Adipocyte (in vitro differentiated cells): ENCODE measurements at regions not wholly inside any gene's neighbourhood (a gene's known extent, or its start where the extent isn't known, plus 50 kb on each side); places are given as distances from the start of the nearest gene placed in this dataset.

ENCODE experiments used
- DNase-seq: peaks from one replicate; pipeline ENCODE4 v3.0.0-alpha.2; 2015; ENCODE audit warnings: low read depth
- H3K27me3 ChIP-seq: replicated peaks from 2 replicates; pipeline ENCODE4 v1.7.0; 2013; ENCODE audit warnings: mild to moderate bottlenecking, low read length, moderate library complexity; ENCODE audit not compliant: control insufficient read depth, insufficient read depth
- H3K36me3 ChIP-seq: 2 replicates; pipeline ENCODE4 v1.7.0; 2013; ENCODE audit warnings: low read length, mild to moderate bottlenecking, moderate library complexity; ENCODE audit not compliant: control insufficient read depth, insufficient read depth, severe bottlenecking
- H3K4me1 ChIP-seq: 2 replicates; pipeline ENCODE4 v1.7.0; 2013; ENCODE audit warnings: mild to moderate bottlenecking, low read length, moderate library complexity; ENCODE audit not compliant: control insufficient read depth, insufficient read depth
- H3K4me3 ChIP-seq: 2 replicates; pipeline ENCODE4 v1.7.0; 2013; ENCODE audit warnings: mild to moderate bottlenecking, low read length, moderate library complexity
- H3K9ac ChIP-seq: 2 replicates; pipeline ENCODE4 v1.7.0; 2013; ENCODE audit warnings: mild to moderate bottlenecking, low read length, moderate library complexity
- H3K9me3 ChIP-seq: 2 replicates; pipeline ENCODE4 v1.7.0; 2013; ENCODE audit warnings: mild to moderate bottlenecking, low read length, moderate library complexity; ENCODE audit not compliant: control insufficient read depth

GRCh38 chr22:34904486-34904885, 161.5 kb upstream of the ISX start:
- H3K36me3 ChIP-seq = no peaks in the 10 kb centered on the region
- no peak overlapping the region for H3K9ac ChIP-seq
- H3K4me3 ChIP-seq = no peak overlapping the region
- H3K27me3 ChIP-seq = no peaks in the 10 kb centered on the region
- no peaks in the 10 kb centered on the region for H3K4me1 ChIP-seq
- DNase-seq = no peak
- H3K9me3 ChIP-seq = no peaks in the 10 kb centered on the region

- Histone ChIP-seq H3K4me1 (no peaks in the 10 kb centered on the region), H3K36me3 (no peaks in the 10 kb centered on the region), H3K4me3 (no peak overlapping the region), H3K9ac (no peak overlapping the region), H3K9me3 (no peaks in the 10 kb centered on the region), H3K27me3 (no peaks in the 10 kb centered on the region)
- no peak for DNase-seq
Observed at GRCh38 chr22:34913826-34914225, 152.1 kb upstream of the ISX start.

GRCh38 chr22:34914846-34915245, 151.1 kb upstream of the ISX start:
- H3K4me1 ChIP-seq = no peaks in the 10 kb centered on the region
- no peaks in the 10 kb centered on the region for H3K27me3 ChIP-seq
- no peaks in the 10 kb centered on the region for H3K36me3 ChIP-seq
- no peak overlapping the region for H3K9ac ChIP-seq
- no peak overlapping the region for H3K4me3 ChIP-seq
- no peaks in the 10 kb centered on the region for H3K9me3 ChIP-seq
- DNase-seq = no peak

GRCh38 chr22:34917239-34917638, 148.7 kb upstream of the ISX start:
- Histone ChIP-seq H3K9me3 (no peaks in the 10 kb centered on the region), H3K4me3 (no peak overlapping the region), H3K36me3 (no peaks in the 10 kb centered on the region), H3K4me1 (no peaks in the 10 kb centered on the region), H3K27me3 (no peaks in the 10 kb centered on the region), H3K9ac (no peak overlapping the region)
- DNase-seq = no peak

- Histone ChIP-seq H3K4me3 (no peak overlapping the region), H3K9ac (no peak overlapping the region), H3K36me3 (no peaks in the 10 kb centered on the region), H3K9me3 (no peaks in the 10 kb centered on the region), H3K27me3 (no peaks in the 10 kb centered on the region), H3K4me1 (no peaks in the 10 kb centered on the region)
- no peak for DNase-seq
Observed at GRCh38 chr22:34931026-34931425, 134.9 kb upstream of the ISX start.

- Histone ChIP-seq H3K27me3 (no peaks in the 10 kb centered on the region), H3K9ac (no peak overlapping the region), H3K9me3 (no peaks in the 10 kb centered on the region), H3K4me3 (no peak overlapping the region), H3K36me3 (no peaks in the 10 kb centered on the region), H3K4me1 (no peaks in the 10 kb centered on the region)
- DNase-seq = peak; percentile 28
Observed at GRCh38 chr22:34934261-34934660, 131.7 kb upstream of the ISX start.

- Histone ChIP-seq H3K9me3 (no peaks in the 10 kb centered on the region), H3K4me3 (no peak overlapping the region), H3K9ac (no peak overlapping the region), H3K27me3 (no peaks in the 10 kb centered on the region), H3K36me3 (no peaks in the 10 kb centered on the region), H3K4me1 (no peaks in the 10 kb centered on the region)
- no peak for DNase-seq
Observed at GRCh38 chr22:34943830-34944229, 122.1 kb upstream of the ISX start.

- no peak for DNase-seq
- H3K4me1 ChIP-seq = no peaks in the 10 kb centered on the region
- no peak overlapping the region for H3K4me3 ChIP-seq
- H3K9ac ChIP-seq = no peak overlapping the region
- H3K9me3 ChIP-seq = no peaks in the 10 kb centered on the region
- H3K27me3 ChIP-seq = no peaks in the 10 kb centered on the region
- no peaks in the 10 kb centered on the region for H3K36me3 ChIP-seq
Observed at GRCh38 chr22:34946339-34946985, 119.5 kb upstream of the ISX start.

- H3K27me3 ChIP-seq = no peaks in the 10 kb centered on the region
- DNase-seq = peak; percentile 14
- H3K4me3 ChIP-seq = no peak overlapping the region
- no peaks in the 10 kb centered on the region for H3K9me3 ChIP-seq
- H3K4me1 ChIP-seq = no peaks in the 10 kb centered on the region
- no peak overlapping the region for H3K9ac ChIP-seq
- H3K36me3 ChIP-seq = no peaks in the 10 kb centered on the region
Observed at GRCh38 chr22:34950489-34950888, 115.5 kb upstream of the ISX start.

GRCh38 chr22:34951212-34951611, 114.7 kb upstream of the ISX start:
- H3K4me1 ChIP-seq = no peaks in the 10 kb centered on the region
- H3K9ac ChIP-seq = no peak overlapping the region
- no peaks in the 10 kb centered on the region for H3K27me3 ChIP-seq
- no peak for DNase-seq
- H3K36me3 ChIP-seq = no peaks in the 10 kb centered on the region
- no peak overlapping the region for H3K4me3 ChIP-seq
- H3K9me3 ChIP-seq = no peaks in the 10 kb centered on the region

- Histone ChIP-seq H3K27me3 (no peaks in the 10 kb centered on the region), H3K9me3 (no peaks in the 10 kb centered on the region), H3K4me1 (no peaks in the 10 kb centered on the region), H3K4me3 (no peak overlapping the region), H3K9ac (no peak overlapping the region), H3K36me3 (no peaks in the 10 kb centered on the region)
- DNase-seq = no peak
Observed at GRCh38 chr22:34960005-34960404, 106.0 kb upstream of the ISX start.

- Histone ChIP-seq H3K9ac (no peak overlapping the region), H3K9me3 (no peaks in the 10 kb centered on the region), H3K4me1 (no peaks in the 10 kb centered on the region), H3K27me3 (no peaks in the 10 kb centered on the region), H3K36me3 (no peaks in the 10 kb centered on the region), H3K4me3 (no peak overlapping the region)
- DNase-seq = peak; percentile 26
Observed at GRCh38 chr22:34966980-34967565, 98.9 kb upstream of the ISX start.
